ENCODE measurements at regions not wholly inside any gene's neighbourhood (a gene's known extent, or its start where the extent isn't known, plus 50 kb on each side); places are given as distances from the start of the nearest gene placed in this dataset.

- no peak for FAIRE-seq
- Histone ChIP-seq H3K4me1 (ENCODE audit: control insufficient read depth, extremely low read depth, insufficient read depth, low read length) (no peaks in the 10 kb centered on the region), H3K27ac (ENCODE audit: insufficient read depth, low read depth, low read length) (no peak overlapping the region), H3K36me3 (ENCODE audit: control insufficient read depth in 2 of 2, extremely low read depth in 1 of 2, insufficient read depth in 2 of 2, low read length in 2 of 2) (no peaks in the 10 kb centered on the region), H3K4me3 (replicated peaks in 1 of 3; ENCODE audit: insufficient read depth in 1 of 3, low read depth in 1 of 3, low read length in 3 of 3) (no peak overlapping the region), H2AFZ (ENCODE audit: low read depth, low read length) (no peak overlapping the region), H3K9me3 (replicated peaks; ENCODE audit: control insufficient read depth, insufficient read depth, low read length) (no peaks in the 10 kb centered on the region), H3K27me3 (ENCODE audit: control insufficient read depth in 2 of 2, insufficient read depth in 2 of 2, low read length in 2 of 2) (no peaks in the 10 kb centered on the region), H3K79me2 (ENCODE audit: control insufficient read depth, insufficient read depth, low read length) (no peaks in the 10 kb centered on the region), H3K4me2 (ENCODE audit: insufficient read depth, low read length) (no peak overlapping the region), H3K9me1 (replicated peaks; ENCODE audit: control insufficient read depth, extremely low read depth, insufficient read depth, low read length) (no peaks in the 10 kb centered on the region), H4K20me1 (replicated peaks; ENCODE audit: control insufficient read depth, extremely low read depth, insufficient read depth, low read length) (no peaks in the 10 kb centered on the region), H3K9ac (replicated peaks; ENCODE audit: extremely low read depth, insufficient read depth, low read length) (no peak overlapping the region)
- ChIA-PET CTCF (interaction anchor here (1.0 kb wide), 1 partner anchor 428 kb away, joined by 3 read pairs; no protein-coding TSS in a partner anchor), POLR2A (no interaction called here)
- dilution Hi-C loops (cut with MboI; ENCODE audit: extremely low pct_ligation_motif_present, low sequenced_read_pairs) (no loop called here), intact Hi-C loops (cut with micrococcal nuclease) (loop anchor here (10.0 kb wide), 1 partner anchor 461 kb away; no protein-coding TSS in a partner anchor)
- no TSS peak for BruUV-seq (replicated peaks)
- DNase-seq (ENCODE audit: low read depth, low spot score), result no peak
- no peak for TF ChIP-seq MYC (IDR thresholded peaks at IDR 0.05; ENCODE audit: low read depth, low read length)
- TF ChIP-seq POLR2AphosphoS5 (IDR thresholded peaks at IDR 0.05; ENCODE audit: insufficient read depth, low read depth, low read length), result no peak
- TF ChIP-seq FOS (IDR thresholded peaks at IDR 0.05; ENCODE audit: borderline replicate concordance, insufficient read depth, low read length), result no peak
- TF ChIP-seq MAX (IDR thresholded peaks at IDR 0.05; ENCODE audit: insufficient read depth, insufficient read length), result no peak
- TF ChIP-seq GATA2 (IDR thresholded peaks at IDR 0.05; ENCODE audit: insufficient read depth, insufficient read length, low read depth, low read length), result no peak
- no peak for TF ChIP-seq EZH2 (IDR thresholded peaks at IDR 0.05; ENCODE audit: borderline replicate concordance, low read depth, low read length, severe bottlenecking)
- no peak for TF ChIP-seq POLR2A (IDR thresholded peaks at IDR 0.05; ENCODE audit: low read depth, low read length)
- no peak for TF ChIP-seq JUN (IDR thresholded peaks at IDR 0.05; ENCODE audit: borderline replicate concordance, insufficient read depth, insufficient read length, low read depth)
Measured at GRCh38 chr7:137164251-137164650, 179.3 kb downstream of the PTN start.

- FAIRE-seq, result no peak
- H3K9me3 ChIP-seq (replicated peaks; ENCODE audit: control insufficient read depth, insufficient read depth, low read length), result no peaks in the 10 kb centered on the region
- H2AFZ ChIP-seq (ENCODE audit: low read depth, low read length), result no peak overlapping the region
- H3K79me2 ChIP-seq (ENCODE audit: control insufficient read depth, insufficient read depth, low read length), result no peaks in the 10 kb centered on the region
- no peaks in the 10 kb centered on the region for H3K27me3 ChIP-seq (ENCODE audit: control insufficient read depth in 2 of 2, insufficient read depth in 2 of 2, low read length in 2 of 2)
- ChIA-PET CTCF (no interaction called here), POLR2A (no interaction called here)
- H3K9me1 ChIP-seq (replicated peaks; ENCODE audit: control insufficient read depth, extremely low read depth, insufficient read depth, low read length), result no peaks in the 10 kb centered on the region
- no peaks in the 10 kb centered on the region for H4K20me1 ChIP-seq (replicated peaks; ENCODE audit: control insufficient read depth, extremely low read depth, insufficient read depth, low read length)
- no peak overlapping the region for H3K4me3 ChIP-seq (replicated peaks in 1 of 3; ENCODE audit: insufficient read depth in 1 of 3, low read depth in 1 of 3, low read length in 3 of 3)
- intact Hi-C loops (cut with micrococcal nuclease), result loop anchor here (10.0 kb wide), 1 partner anchor 465 kb away; no protein-coding TSS in a partner anchor
- no TSS peak for BruUV-seq (replicated peaks)
- no peak overlapping the region for H3K27ac ChIP-seq (ENCODE audit: insufficient read depth, low read depth, low read length)
- dilution Hi-C loops (cut with MboI; ENCODE audit: extremely low pct_ligation_motif_present, low sequenced_read_pairs), result no loop called here
- H3K9ac ChIP-seq (replicated peaks; ENCODE audit: extremely low read depth, insufficient read depth, low read length), result no peak overlapping the region
- no peak for TF ChIP-seq EZH2 (IDR thresholded peaks at IDR 0.05; ENCODE audit: borderline replicate concordance, low read depth, low read length, severe bottlenecking)
- no peak for TF ChIP-seq GATA2 (IDR thresholded peaks at IDR 0.05; ENCODE audit: insufficient read depth, insufficient read length, low read depth, low read length)
- no peak for TF ChIP-seq POLR2A (IDR thresholded peaks at IDR 0.05; ENCODE audit: low read depth, low read length)
- no peak for TF ChIP-seq JUN (IDR thresholded peaks at IDR 0.05; ENCODE audit: borderline replicate concordance, insufficient read depth, insufficient read length, low read depth)
- no peak for TF ChIP-seq FOS (IDR thresholded peaks at IDR 0.05; ENCODE audit: borderline replicate concordance, insufficient read depth, low read length)
- no peak for TF ChIP-seq CTCF (IDR thresholded peaks at IDR 0.05; ENCODE audit: extremely low read depth in 1 of 2, insufficient read depth in 1 of 2, low read depth in 1 of 2, low read length in 2 of 2)
- TF ChIP-seq MYC (IDR thresholded peaks at IDR 0.05; ENCODE audit: low read depth, low read length), result no peak
- TF ChIP-seq MAX (IDR thresholded peaks at IDR 0.05; ENCODE audit: insufficient read depth, insufficient read length), result no peak
- TF ChIP-seq POLR2AphosphoS5 (IDR thresholded peaks at IDR 0.05; ENCODE audit: insufficient read depth, low read depth, low read length), result no peak
- DNase-seq (ENCODE audit: low read depth, low spot score), result no peak
- H3K4me2 ChIP-seq (ENCODE audit: insufficient read depth, low read length), result no peak overlapping the region
- no peaks in the 10 kb centered on the region for H3K36me3 ChIP-seq (ENCODE audit: control insufficient read depth in 2 of 2, extremely low read depth in 1 of 2, insufficient read depth in 2 of 2, low read length in 2 of 2)
- no peaks in the 10 kb centered on the region for H3K4me1 ChIP-seq (ENCODE audit: control insufficient read depth, extremely low read depth, insufficient read depth, low read length)
Measured at GRCh38 chr7:137160236-137160635, 183.3 kb downstream of the PTN start.
